Astrocyte (in vitro differentiated cells and primary cell): ENCODE measurements at regions not wholly inside any gene's neighbourhood (a gene's known extent, or its start where the extent isn't known, plus 50 kb on each side); places are given as distances from the start of the nearest gene placed in this dataset.

Experiments used
- DNase-seq: peaks from one replicate; pipeline ENCODE4 v3.0.0-alpha.2; 2010; ENCODE audit warnings: low read depth
- FAIRE-seq: peaks from 2 replicates; lab custom pipeline; 2011; peaks lifted over from hg19 to GRCh38; lab: Jason Lieb, UNC
- H2AFZ ChIP-seq: 2 replicates; pipeline ENCODE4 v1.6.0; 2012; ENCODE audit warnings: low read depth, low read length, inconsistent platforms
- H3K27ac ChIP-seq: 2 replicates; pipeline ENCODE4 v1.5.1; 2011; ENCODE audit warnings: low read depth, low read length, inconsistent platforms
- H3K27me3 ChIP-seq: 2 replicates; pipeline ENCODE4 v1.6.0; 2011; ENCODE audit warnings: low read length, inconsistent platforms; ENCODE audit not compliant: insufficient read depth
- H3K36me3 ChIP-seq: 2 replicates; pipeline ENCODE4 v1.5.1; 2011; ENCODE audit warnings: low read length, inconsistent platforms; ENCODE audit not compliant: insufficient read depth
- H3K4me1 ChIP-seq: 2 replicates; pipeline ENCODE4 v1.5.1; 2011; ENCODE audit warnings: low read length, inconsistent platforms; ENCODE audit not compliant: insufficient read depth
- H3K4me2 ChIP-seq: 2 replicates; pipeline ENCODE4 v1.6.0; 2012; ENCODE audit warnings: low read length, inconsistent platforms
- H3K4me3 ChIP-seq: 2 replicates; pipeline ENCODE4 v1.5.1; 2011; ENCODE audit warnings: low read depth, mild to moderate bottlenecking, low read length, inconsistent platforms; ENCODE audit not compliant: insufficient read depth
- H3K79me2 ChIP-seq: 2 replicates; pipeline ENCODE4 v1.6.0; 2012; ENCODE audit warnings: mild to moderate bottlenecking, low read length, inconsistent platforms; ENCODE audit not compliant: insufficient read depth
- H3K9ac ChIP-seq: 2 replicates; pipeline ENCODE4 v1.6.0; 2012; ENCODE audit warnings: mild to moderate bottlenecking, low read length, inconsistent platforms
- H3K9me3 ChIP-seq: 2 replicates; pipeline ENCODE4 v1.5.1; 2012; ENCODE audit warnings: low read depth, mild to moderate bottlenecking, low read length, inconsistent platforms; ENCODE audit not compliant: insufficient read depth
- H4K20me1 ChIP-seq: 2 replicates; pipeline ENCODE4 v1.6.0; 2012; ENCODE audit warnings: low read length, inconsistent platforms; ENCODE audit not compliant: insufficient read depth
- H3K27ac Mint-ChIP-seq: one replicate; pipeline ENCODE4 v1.8.0; 2021; ENCODE audit warnings: mild to moderate bottlenecking, mixed read lengths; ENCODE audit not compliant: unreplicated experiment
- H3K27me3 Mint-ChIP-seq: one replicate; pipeline ENCODE4 v1.8.0; 2021; ENCODE audit warnings: low read depth, mixed read lengths; ENCODE audit not compliant: unreplicated experiment
- H3K36me3 Mint-ChIP-seq: one replicate; pipeline ENCODE4 v1.8.0; 2021; ENCODE audit warnings: low read depth, mixed read lengths; ENCODE audit not compliant: unreplicated experiment
- H3K4me1 Mint-ChIP-seq: one replicate; pipeline ENCODE4 v1.8.0; 2021; ENCODE audit warnings: low read depth, mixed read lengths; ENCODE audit not compliant: unreplicated experiment
- H3K4me3 Mint-ChIP-seq: one replicate; pipeline ENCODE4 v1.8.0; 2021; ENCODE audit warnings: mild to moderate bottlenecking, moderate library complexity, mixed read lengths; ENCODE audit not compliant: unreplicated experiment
- H3K9me3 Mint-ChIP-seq: one replicate; pipeline ENCODE4 v1.8.0; 2021; ENCODE audit warnings: mild to moderate bottlenecking, mixed read lengths; ENCODE audit not compliant: unreplicated experiment
- CTCF ChIP-seq: IDR thresholded peaks from 2 replicates; pipeline ENCODE4 v1.5.1; 2011; ENCODE audit warnings: low read depth, mild to moderate bottlenecking, inconsistent platforms, low read length, moderate library complexity; ENCODE audit not compliant: insufficient read depth
- EZH2 ChIP-seq: IDR thresholded peaks from 2 replicates; pipeline ENCODE4 v1.6.1; 2012; ENCODE audit warnings: mild to moderate bottlenecking, low read length, inconsistent platforms; ENCODE audit not compliant: insufficient read depth

- H4K20me1 ChIP-seq, result no peaks in the 10 kb centered on the region
- H3K27me3 ChIP-seq, result no peaks in the 10 kb centered on the region
- H3K27ac Mint-ChIP-seq, result peak overlapping the region; percentile 71
- H3K4me1 Mint-ChIP-seq, result peaks cover 22% of the 10 kb centered on the region
- H3K27me3 Mint-ChIP-seq, result no peaks in the 10 kb centered on the region
- FAIRE-seq, result no peak
- H3K9me3 ChIP-seq, result no peaks in the 10 kb centered on the region
- no peak overlapping the region for H3K4me3 ChIP-seq
- H3K36me3 ChIP-seq, result no peaks in the 10 kb centered on the region
- H3K9me3 Mint-ChIP-seq, result no peaks in the 10 kb centered on the region
- TF ChIP-seq EZH2, result no peak
- no peak for TF ChIP-seq CTCF
- no peak overlapping the region for H3K9ac ChIP-seq
- H3K27ac ChIP-seq, result no peak overlapping the region
- peak; percentile 52 for DNase-seq
- H3K79me2 ChIP-seq, result no peaks in the 10 kb centered on the region
- no peaks in the 10 kb centered on the region for H3K4me1 ChIP-seq
- no peak overlapping the region for H2AFZ ChIP-seq
- H3K4me2 ChIP-seq, result peak overlapping the region; percentile 16
- no peak overlapping the region for H3K4me3 Mint-ChIP-seq
- H3K36me3 Mint-ChIP-seq, result no peaks in the 10 kb centered on the region
Measured at GRCh38 chr5:167453246-167454030, 838.0 kb upstream of the WWC1 start.

- no peak overlapping the region for H2AFZ ChIP-seq
- no peaks in the 10 kb centered on the region for H3K79me2 ChIP-seq
- no peak overlapping the region for H3K4me2 ChIP-seq
- H4K20me1 ChIP-seq, result no peaks in the 10 kb centered on the region
- H3K9me3 ChIP-seq, result no peaks in the 10 kb centered on the region
- no peak overlapping the region for H3K9ac ChIP-seq
- DNase-seq, result no peak
- no peaks in the 10 kb centered on the region for H3K4me1 ChIP-seq
- no peaks in the 10 kb centered on the region for H3K36me3 Mint-ChIP-seq
- H3K27ac Mint-ChIP-seq, result no peak overlapping the region
- FAIRE-seq, result no peak
- peaks cover 7% of the 10 kb centered on the region for H3K9me3 Mint-ChIP-seq
- peaks cover 12% of the 10 kb centered on the region for H3K4me1 Mint-ChIP-seq
- no peak overlapping the region for H3K4me3 ChIP-seq
- H3K36me3 ChIP-seq, result no peaks in the 10 kb centered on the region
- TF ChIP-seq EZH2, result no peak
- no peak for TF ChIP-seq CTCF
- H3K27me3 Mint-ChIP-seq, result no peaks in the 10 kb centered on the region
- no peak overlapping the region for H3K27ac ChIP-seq
- no peak overlapping the region for H3K4me3 Mint-ChIP-seq
- H3K27me3 ChIP-seq, result no peaks in the 10 kb centered on the region
Measured at GRCh38 chr5:167458412-167458811, 833.0 kb upstream of the WWC1 start.

GRCh38 chr5:167460449-167461020 lies 830.9 kb upstream of the WWC1 start:
- no peaks in the 10 kb centered on the region for H3K36me3 Mint-ChIP-seq
- H3K27me3 ChIP-seq, result no peaks in the 10 kb centered on the region
- H3K4me3 ChIP-seq, result no peak overlapping the region
- H3K9me3 ChIP-seq, result no peaks in the 10 kb centered on the region
- no peaks in the 10 kb centered on the region for H3K79me2 ChIP-seq
- no peaks in the 10 kb centered on the region for H3K27me3 Mint-ChIP-seq
- H2AFZ ChIP-seq, result no peak overlapping the region
- peaks cover 7% of the 10 kb centered on the region for H3K9me3 Mint-ChIP-seq
- H3K9ac ChIP-seq, result no peak overlapping the region
- H3K4me3 Mint-ChIP-seq, result no peak overlapping the region
- no peaks in the 10 kb centered on the region for H3K36me3 ChIP-seq
- DNase-seq, result no peak
- no peaks in the 10 kb centered on the region for H3K4me1 ChIP-seq
- no peak overlapping the region for H3K27ac ChIP-seq
- no peak for FAIRE-seq
- H3K4me1 Mint-ChIP-seq, result no peaks in the 10 kb centered on the region
- H4K20me1 ChIP-seq, result no peaks in the 10 kb centered on the region
- no peak overlapping the region for H3K4me2 ChIP-seq
- no peak for TF ChIP-seq EZH2
- TF ChIP-seq CTCF, result no peak
- H3K27ac Mint-ChIP-seq, result no peak overlapping the region
